Renal cortical epithelial cell (primary cell): ENCODE measurements at regions not wholly inside any gene's neighbourhood (a gene's known extent, or its start where the extent isn't known, plus 50 kb on each side); places are given as distances from the start of the nearest gene placed in this dataset.

Experiments
- DNase-seq: peaks from one replicate; pipeline ENCODE4 v3.0.0-alpha.2; 2011; ENCODE audit warnings: low read depth

GRCh38 chr17:74049167-74049966 lies 154.1 kb upstream of the RPL38 start:
- no peak for DNase-seq

DNA sequence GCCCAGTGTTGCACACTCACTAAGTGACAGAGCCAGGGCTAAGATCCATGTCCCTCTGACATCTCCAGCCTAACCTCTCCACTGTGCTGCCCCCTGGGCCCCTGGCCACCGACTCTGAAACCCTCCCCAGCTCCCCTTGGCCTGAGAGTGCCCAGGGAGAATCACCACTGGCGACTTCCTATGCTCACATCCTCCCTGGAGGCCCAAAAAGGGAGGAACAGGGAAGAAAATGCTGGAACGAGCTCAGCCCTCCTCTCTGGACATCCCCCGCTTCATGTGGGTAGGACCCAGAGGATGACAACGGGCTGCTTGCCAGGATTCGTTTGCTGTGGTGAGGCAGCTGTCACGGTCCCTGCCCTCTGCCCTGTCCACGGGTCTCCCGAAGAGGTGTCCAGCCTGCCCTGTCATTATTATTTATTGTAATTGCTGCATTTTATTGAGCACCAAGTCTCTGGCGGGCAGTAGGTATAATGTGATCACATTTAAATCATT lies 153.5 kb upstream of the RPL38 start:
- DNase-seq: no peak

DNA sequence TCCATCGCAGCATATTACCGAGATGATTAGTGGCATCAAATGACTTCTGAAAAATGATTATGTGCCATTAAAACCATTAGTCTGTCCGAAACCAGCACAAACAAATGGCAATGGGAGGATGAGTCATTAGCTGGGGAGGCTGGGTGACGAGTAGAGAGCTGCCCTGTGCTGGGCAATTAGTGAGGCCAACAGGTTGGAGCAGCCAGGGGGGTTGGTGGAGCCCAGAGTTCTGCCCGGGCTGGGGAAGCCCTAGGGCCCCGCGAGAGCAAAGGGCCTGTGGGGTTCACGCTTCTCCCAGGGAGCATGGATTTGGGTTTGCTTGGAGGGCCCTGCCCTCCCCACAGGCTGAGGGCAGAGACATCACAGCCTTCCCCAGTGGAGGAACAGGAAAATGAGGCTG lies 152.1 kb upstream of the RPL38 start:
- no peak for DNase-seq

DNA sequence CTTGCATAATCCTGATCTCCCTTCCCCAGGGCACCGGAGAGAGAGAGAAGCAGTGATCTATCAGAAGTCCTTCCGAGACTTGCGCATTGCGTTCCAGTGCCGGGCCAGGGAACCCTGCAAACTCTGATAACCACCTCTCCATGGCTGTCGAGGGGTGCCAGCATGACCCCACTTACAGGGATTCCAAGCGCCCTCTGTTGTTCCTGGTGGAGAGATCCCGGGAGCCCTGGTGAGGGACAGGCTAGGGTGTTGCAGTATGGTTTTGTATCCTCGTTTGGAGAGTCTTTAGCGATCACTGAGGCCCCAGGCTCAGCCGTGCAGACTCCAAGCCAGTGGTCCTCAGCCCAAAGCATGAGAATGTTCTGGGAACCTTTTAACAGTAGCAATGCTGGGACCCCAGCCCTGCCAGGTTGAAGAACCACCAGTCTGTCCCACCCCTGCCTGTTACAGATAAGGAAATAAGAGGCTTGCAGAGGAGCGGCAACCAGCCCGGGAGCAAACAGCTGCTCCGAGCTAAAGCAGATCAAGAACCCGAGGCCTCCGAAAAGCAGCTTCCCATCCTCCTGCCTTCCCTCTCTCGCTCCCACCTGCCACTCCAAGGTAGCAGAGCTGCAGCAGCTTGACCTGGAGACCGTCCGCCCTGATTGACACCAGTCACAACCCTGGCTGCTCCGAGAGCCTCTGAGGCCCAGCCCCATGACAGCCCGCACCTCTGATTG lies 150.3 kb upstream of the RPL38 start:
- no peak for DNase-seq

DNA sequence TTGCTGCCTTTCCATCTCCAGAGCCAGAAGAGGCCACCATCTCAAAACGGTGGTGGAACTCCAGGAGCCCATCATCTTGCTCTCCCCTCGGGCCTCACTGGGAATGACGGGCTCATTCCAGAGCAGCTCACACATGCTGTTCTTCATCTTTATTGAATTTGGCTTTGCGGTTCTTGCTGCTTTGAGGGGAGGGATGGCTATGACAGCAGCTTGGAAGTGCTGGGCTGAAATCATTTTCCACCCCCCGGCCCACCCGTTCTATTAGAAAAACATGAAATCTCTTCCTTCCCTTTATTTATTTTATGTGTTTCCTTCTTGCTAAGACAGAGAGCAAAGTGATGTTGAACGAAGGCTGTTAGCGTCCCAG lies 149.8 kb upstream of the RPL38 start:
- no peak for DNase-seq

DNA sequence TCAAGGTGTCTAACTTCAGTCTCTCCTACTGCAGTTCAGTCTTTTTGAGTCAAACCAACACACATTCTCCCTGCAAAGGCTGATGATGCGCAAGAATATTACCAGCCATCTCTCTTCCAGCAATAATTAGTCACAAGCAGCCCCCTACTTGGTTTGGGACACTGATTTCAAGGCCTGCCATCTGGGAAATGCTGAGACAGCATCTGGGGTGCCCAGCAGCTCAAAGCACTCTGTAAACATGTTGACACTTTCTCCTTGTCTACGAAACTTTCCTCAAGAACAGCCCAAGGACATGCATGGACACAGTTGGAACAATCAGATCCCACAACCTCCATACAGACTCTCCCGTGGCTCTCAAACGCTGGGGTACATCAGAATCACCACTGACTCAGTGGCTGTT lies 149.2 kb upstream of the RPL38 start:
- no peak for DNase-seq

DNA sequence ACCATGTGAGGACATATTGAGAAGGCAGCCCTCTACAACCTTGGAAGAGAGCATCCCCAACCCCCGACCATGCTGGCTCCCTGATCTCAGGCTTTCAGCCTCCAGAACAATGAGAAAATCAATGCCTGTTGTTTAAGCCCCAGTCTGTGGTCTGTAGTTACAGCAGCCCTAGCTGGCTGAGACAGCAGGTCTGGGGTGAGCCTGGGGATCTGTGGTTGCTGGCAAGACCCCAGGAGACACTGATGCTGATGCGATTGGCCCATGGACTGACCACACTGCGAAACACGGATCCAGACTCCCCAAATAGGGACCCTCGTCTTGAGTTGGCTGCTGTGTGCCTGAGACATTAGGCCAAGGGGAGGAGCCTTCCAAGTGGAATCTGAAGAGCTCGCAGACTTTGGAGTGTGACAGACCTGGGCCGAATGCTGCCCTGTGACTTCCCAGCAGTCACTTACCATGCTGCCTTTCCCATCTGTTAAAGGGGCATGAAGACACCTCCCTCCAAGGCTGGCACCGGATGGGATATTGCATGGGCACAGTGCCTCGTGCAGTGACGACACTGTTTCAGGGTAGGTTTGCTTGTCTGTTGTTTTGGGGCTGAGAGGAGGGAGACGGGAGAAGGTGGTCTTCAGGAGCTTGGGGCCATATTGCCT lies 147.8 kb upstream of the RPL38 start:
- DNase-seq: no peak

GRCh38 chr17:74059479-74060240 lies 143.8 kb upstream of the RPL38 start:
- no peak for DNase-seq

DNA sequence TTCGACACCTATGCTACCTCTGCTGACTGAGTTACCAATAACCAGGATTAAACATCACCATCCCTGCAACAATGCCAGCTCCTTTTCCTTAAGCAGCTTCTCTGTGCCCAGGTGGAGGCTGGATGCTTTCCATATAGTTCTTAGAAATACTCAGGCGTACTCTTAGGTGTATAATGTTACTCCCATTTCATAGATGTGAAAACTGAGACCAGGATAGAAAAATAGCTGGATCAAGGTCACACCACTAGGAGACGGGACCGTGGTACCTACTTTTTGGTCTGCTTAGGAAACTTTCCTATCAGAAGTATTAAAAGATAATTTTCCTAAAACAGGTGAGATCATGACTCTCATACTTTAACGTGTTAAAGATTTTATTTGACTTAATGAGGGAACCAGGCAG lies 141.7 kb upstream of the RPL38 start:
- DNase-seq: no peak

DNA sequence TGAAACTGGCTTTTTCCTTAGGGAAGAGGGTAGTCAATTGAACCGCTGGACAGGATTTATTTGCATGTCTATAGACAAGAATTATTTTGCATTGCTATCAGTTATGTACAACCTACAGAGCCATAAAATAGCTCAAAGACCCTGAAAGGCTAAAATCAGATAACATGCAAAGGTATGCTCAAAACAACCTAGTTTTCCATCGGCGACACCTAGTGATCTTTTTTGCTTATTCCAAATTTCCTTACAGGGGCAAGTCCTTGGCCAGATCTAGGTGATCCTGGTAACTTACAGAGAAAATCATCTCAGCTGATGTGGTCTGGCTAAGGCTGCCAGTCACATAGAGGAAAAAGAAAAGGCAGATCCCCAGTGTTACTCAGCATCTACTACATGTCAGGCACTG lies 141.2 kb upstream of the RPL38 start:
- no peak for DNase-seq

GRCh38 chr17:74063439-74063838 lies 140.0 kb upstream of the RPL38 start:
- no peak for DNase-seq

DNA sequence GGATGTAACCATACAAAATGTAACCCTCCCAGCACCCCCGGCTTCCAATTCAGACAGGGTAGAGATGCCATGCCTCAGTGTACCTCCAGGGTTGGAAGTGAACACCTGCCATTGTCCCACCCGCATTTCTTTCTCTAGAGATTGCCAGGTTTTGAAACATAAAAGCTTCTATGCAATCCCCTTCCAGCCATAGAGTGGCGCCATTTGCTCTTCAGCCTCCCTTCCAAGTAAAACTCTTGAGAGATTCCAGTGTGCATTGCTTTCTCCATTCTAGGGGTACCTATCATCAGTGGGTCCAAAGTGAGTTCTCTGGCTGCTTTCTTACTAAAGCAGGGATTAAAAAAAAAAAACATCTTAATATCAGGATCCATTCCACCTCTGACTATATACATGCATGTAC lies 133.1 kb upstream of the RPL38 start:
- DNase-seq: no peak

- DNase-seq: no peak
These were observed 132.3 kb upstream of the RPL38 start for GRCh38 chr17:74070998-74071679.

DNA sequence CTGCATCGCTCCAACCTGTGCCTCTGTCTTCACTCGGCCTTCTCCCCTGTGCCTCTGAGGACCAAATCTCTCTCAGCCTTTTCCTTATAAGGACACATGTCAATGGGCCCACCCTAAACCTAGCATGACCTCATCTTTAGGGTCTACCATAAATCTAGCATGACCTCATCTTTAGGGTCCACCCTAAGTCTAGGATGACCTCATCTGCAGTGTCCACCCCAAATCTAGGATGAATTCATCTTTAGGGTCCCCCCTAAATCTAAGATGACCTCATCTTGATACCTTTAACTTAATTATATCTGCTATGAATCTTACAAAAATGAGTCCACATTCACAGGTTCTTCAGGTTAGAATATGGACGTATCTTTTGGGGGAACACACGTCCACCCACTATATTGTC lies 131.1 kb upstream of the RPL38 start:
- no peak for DNase-seq

GRCh38 chr17:74076446-74076845 lies 127.0 kb upstream of the RPL38 start:
- no peak for DNase-seq

DNA sequence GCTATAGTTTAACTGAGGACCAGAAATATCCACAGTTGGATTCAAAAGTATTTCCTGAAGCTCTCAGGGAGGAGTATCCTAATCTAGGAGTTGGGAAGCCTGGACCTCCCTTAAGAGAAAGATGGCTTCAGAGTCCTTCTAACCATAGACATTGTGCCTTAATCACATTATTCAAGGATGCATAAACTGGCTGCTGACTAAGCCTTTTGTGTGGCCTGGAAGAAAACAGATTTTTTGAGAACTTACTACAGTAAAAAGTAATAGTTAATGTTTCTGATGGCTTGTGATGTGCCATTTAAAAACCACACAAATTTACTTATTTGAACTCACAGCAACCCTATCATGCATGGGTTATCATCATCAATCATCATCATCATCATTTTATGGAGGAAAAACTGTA lies 126.2 kb upstream of the RPL38 start:
- no peak for DNase-seq

DNA sequence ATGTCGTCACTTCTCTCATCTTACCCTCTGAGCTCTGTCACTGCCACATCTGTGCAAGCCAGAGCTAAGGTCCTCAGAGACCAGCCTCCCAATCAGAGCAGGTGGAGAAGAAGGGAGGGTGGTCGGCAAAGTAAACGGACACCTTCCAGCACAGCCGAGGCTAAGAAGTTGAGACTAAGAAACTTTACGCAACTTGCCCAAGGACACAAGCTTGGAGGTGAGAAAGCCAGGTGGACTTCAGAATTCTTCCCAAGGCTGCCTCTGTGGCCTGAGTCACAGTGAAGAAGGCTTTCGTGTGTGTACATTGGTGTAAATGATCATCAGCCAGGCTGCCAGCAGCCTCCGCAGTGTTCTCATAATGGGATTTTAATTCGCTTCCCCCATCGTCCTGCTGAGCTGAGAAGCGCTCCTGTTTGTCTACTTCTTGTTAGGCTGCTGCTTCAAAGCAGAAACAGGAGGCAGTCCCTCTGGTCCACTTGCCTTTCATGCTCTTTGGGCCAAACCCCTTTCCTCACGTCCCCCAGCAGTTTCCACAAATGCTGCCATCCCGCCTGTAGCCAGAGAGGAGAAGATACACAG lies 125.0 kb upstream of the RPL38 start:
- no peak for DNase-seq

GRCh38 chr17:74079537-74080300 lies 123.8 kb upstream of the RPL38 start:
- no peak for DNase-seq

DNA sequence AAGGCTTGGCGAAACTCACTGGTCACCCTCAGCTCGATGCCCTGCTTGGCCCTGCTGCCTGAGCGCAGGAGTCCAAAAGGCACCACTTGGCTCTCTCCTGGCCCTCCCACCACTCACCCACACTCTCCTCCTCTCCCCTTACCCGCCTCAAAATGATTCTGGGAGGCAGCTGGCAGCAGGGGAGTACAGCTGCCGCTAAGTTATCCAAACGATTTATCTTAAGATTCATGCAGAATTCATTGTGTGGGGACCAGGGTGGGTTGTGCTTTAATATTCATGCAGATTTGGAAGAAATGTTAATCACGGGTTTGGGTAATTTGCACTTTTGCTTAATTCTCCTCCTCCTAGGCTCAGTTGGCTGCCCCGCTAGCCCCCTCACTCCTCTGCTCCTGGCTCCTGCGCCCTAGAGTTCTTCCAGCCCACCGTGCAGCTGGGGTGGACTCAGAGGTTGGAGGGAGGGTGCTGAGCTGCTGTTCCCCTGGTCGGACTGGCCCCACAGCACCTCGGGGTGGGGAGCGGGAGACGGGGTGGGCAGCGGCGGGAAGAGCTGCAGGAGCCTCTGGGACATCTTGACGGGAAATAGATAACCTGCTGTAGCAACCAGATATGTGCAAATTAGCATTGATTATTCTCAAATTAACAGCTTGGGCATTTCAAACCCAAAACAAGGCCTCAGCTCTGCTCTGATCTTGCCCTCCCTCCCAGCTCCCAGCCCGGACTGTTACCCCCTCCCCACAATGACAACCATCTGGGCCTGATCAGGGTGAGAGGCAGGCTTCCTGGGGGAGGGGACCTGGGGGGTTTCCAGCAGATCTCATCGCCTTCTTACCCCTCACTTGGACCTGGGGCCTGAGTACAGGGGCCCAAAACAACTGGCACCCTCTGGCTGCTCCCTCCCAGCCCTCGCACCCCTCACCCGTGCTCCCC lies 122.6 kb upstream of the RPL38 start:
- DNase-seq: no peak
